ENCODE measurements at regions not wholly inside any gene's neighbourhood (a gene's known extent, or its start where the extent isn't known, plus 50 kb on each side); places are given as distances from the start of the nearest gene placed in this dataset.
"Not testable (repeated sequence)": the region's sequence is repeated elsewhere in the genome, so short reads cannot be mapped to it uniquely, and the experiment has no call there.

- no peak for DNase-seq (ENCODE audit: low spot score)
Measured at GRCh38 chr5:156053056-156053455, 273.9 kb upstream of the SGCD start.

GRCh38 chr5:156076912-156077311, 250.1 kb upstream of the SGCD start:
- DNase-seq (ENCODE audit: low spot score): no peak

GRCh38 chr5:156087577-156088110, 239.3 kb upstream of the SGCD start:
- DNase-seq (ENCODE audit: low spot score): no peak

- not testable (repeated sequence) for DNase-seq (ENCODE audit: low spot score)
Measured at GRCh38 chr5:156089955-156090940, 236.7 kb upstream of the SGCD start.

- no peak for DNase-seq (ENCODE audit: low spot score)
Measured at GRCh38 chr5:156093024-156093423, 233.9 kb upstream of the SGCD start.

- DNase-seq (ENCODE audit: low spot score): no peak
Measured at GRCh38 chr5:156094001-156094400, 233.0 kb upstream of the SGCD start.

GRCh38 chr5:156095709-156096241, 231.2 kb upstream of the SGCD start:
- DNase-seq (ENCODE audit: low spot score): no peak

GRCh38 chr5:156096259-156096658, 230.7 kb upstream of the SGCD start:
- no peak for DNase-seq (ENCODE audit: low spot score)

- no peak for DNase-seq (ENCODE audit: low spot score)
Measured at GRCh38 chr5:156103155-156103885, 223.6 kb upstream of the SGCD start.

- DNase-seq (ENCODE audit: low spot score): no peak
Measured at GRCh38 chr5:156109317-156110023, 217.5 kb upstream of the SGCD start.

GRCh38 chr5:156119692-156120091, 207.3 kb upstream of the SGCD start:
- DNase-seq (ENCODE audit: low spot score): no peak

GRCh38 chr5:156120777-156121176, 206.2 kb upstream of the SGCD start:
- no peak for DNase-seq (ENCODE audit: low spot score)

- DNase-seq (ENCODE audit: low spot score): no peak
Measured at GRCh38 chr5:156121234-156121633, 205.7 kb upstream of the SGCD start.

GRCh38 chr5:156121882-156122281, 205.1 kb upstream of the SGCD start:
- no peak for DNase-seq (ENCODE audit: low spot score)

- no peak for DNase-seq (ENCODE audit: low spot score)
Measured at GRCh38 chr5:156124708-156125107, 202.3 kb upstream of the SGCD start.

GRCh38 chr5:156125118-156125517, 201.8 kb upstream of the SGCD start:
- no peak for DNase-seq (ENCODE audit: low spot score)

GRCh38 chr5:156126716-156127115, 200.2 kb upstream of the SGCD start:
- no peak for DNase-seq (ENCODE audit: low spot score)

- no peak for DNase-seq (ENCODE audit: low spot score)
Measured at GRCh38 chr5:156128026-156128425, 198.9 kb upstream of the SGCD start.

- no peak for DNase-seq (ENCODE audit: low spot score)
Measured at GRCh38 chr5:156134216-156134615, 192.7 kb upstream of the SGCD start.

GRCh38 chr5:156135531-156135930, 191.4 kb upstream of the SGCD start:
- no peak for DNase-seq (ENCODE audit: low spot score)

- no peak for DNase-seq (ENCODE audit: low spot score)
Measured at GRCh38 chr5:156137071-156137869, 189.7 kb upstream of the SGCD start.

Measured in CD4-positive, alpha-beta T cell treated with Interleukin-6 at 100 ng/mL for 8 hours (primary cell).